Activated CD4-positive, alpha-beta T cell treated with anti-CD3 and anti-CD28 coated beads, Interleukin-2, Interleukin-4, amounts not matched to agents 100 ng/mL and 50 ng/mL, durations not matched to agents 16 hours and 8 hours (primary cell): ENCODE measurements at regions not wholly inside any gene's neighbourhood (a gene's known extent, or its start where the extent isn't known, plus 50 kb on each side); places are given as distances from the start of the nearest gene placed in this dataset.

ENCODE experiments used
- DNase-seq: peaks from one replicate; pipeline ENCODE4 v3.0.0-alpha.2; 2020; ENCODE audit warnings: low spot score

GRCh38 chr11:15379483-15379882, 264.8 kb downstream of the INSC start:
- no peak for DNase-seq

DNA sequence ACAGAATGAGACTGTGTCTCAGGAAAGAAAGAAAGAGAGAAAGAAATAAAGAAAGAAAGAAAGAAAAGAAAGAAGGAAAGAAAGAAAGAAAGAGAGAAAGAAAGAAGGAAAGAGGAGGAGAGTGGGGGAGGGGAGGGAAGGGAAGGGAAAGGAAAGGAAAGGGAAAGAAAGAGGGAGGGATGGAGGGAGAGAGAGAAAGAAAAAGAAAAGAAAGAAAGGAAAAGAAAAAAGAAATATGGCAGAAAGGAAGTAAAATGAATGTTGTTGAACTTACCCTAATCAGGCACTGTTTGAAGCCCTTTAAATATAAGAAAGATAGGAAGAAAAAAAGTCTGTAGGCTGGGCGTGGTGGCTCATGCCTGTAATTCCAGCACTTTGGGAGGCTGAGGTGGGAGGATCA, 276.1 kb downstream of the INSC start:
- DNase-seq, result no peak

DNA sequence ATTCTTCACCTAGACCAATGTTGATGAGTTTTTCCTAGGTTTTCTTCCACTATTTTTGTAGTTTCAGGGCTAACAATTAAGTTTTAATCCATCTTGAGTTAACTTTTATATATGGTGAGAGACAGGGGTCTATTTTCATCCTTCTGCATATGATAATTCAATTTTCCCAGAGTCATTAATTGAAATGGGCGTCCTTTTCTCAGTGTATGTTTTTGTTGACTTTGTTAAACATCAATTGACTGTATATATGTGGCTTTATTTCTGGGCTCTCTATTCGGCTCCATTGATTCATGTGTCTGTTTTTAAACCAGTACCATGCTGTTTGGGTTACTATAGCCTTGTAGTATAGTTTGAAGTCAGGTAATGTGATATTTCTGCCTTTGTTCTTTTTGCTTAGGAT, 282.1 kb downstream of the INSC start:
- DNase-seq, result no peak

GRCh38 chr11:15406851-15407351, 292.2 kb downstream of the INSC start:
- no peak for DNase-seq

DNA sequence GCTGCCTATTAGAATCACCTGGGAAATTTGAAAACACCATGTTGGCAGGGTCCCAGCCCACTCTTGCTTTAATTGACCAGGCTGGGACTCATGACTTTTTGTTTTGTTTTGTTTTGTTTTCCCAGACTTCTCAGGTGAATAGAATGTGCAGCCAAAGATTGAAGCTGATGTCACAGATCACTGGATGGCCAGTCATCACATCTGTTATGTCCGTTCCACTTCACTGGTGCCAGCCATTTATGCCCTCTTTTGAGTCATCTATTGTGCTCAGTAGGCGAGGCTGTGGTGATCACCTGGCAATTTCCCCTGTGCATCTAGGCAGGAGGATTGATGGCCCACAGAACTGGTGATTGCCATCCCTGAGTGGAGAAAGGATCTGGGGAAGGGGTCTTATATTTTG, 297.3 kb downstream of the INSC start:
- DNase-seq, result no peak

DNA sequence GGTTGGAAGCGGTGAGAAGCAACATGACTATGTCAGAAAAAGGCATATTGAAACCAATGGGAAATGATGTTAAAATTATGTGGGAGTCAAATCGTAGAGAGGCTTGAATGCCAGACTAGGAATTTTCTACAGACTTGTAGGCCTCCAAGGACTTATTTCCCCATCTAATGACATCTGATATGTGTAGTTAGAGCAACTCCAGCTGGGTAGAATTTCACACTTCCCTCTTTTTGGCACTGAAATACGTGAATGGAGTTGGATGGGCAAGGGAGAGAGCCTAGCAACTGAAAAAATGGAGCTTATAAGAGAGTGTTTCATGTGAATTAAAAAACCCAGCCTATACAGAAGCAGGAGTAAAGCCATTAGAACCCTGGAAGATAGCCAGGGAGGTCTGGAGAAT, 304.2 kb downstream of the INSC start:
- DNase-seq, result no peak

GRCh38 chr11:15419696-15420095, 305.0 kb downstream of the INSC start:
- DNase-seq, result no peak

- DNase-seq, result no peak
These were observed 315.7 kb downstream of the INSC start for GRCh38 chr11:15430381-15430780.

- no peak for DNase-seq
These were observed 319.8 kb downstream of the INSC start for GRCh38 chr11:15434529-15434928.

- DNase-seq, result no peak
These were observed 331.6 kb downstream of the INSC start for GRCh38 chr11:15446315-15446714.

DNA sequence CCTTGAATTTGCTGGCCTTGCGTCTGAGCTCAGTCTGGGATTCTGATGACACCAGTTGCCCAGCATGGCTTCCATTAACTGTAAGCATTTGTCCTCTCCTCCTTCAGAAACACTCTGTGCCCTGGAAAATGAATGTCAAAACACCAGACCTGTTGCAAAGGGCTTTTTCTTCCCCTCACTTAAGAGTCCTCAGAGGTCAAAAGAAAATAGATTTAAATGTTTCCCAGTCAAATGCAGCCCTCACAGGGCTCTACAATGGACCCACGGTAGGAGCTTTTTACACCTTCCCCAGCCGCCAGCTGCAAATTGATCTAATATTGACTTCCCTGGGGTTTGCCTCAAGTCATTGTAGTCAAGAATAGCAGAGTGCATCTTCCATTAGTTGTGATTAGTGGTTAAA, 332.2 kb downstream of the INSC start:
- DNase-seq, result no peak

- DNase-seq, result no peak
These were observed 337.0 kb downstream of the INSC start for GRCh38 chr11:15451713-15452112.

- DNase-seq, result no peak
These were observed 338.6 kb downstream of the INSC start for GRCh38 chr11:15453211-15453765.

DNA sequence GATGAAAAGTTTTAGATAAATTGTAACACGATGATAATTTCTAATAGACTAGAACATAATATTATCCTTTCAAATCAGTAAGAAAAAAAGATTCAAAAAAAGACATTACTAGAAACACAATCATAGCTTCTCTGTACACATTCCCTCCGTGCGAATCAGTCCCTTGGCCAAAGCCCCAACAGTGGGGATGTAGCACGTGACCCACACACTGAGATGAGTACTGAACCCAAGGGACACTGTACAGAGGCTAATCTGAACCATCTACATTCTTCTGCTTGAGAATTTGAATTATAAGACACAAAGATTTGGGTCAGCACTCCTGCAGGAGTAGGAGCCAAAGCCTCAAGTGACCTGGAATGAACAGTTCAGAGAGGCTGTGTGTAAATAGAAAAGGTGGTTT, 353.7 kb downstream of the INSC start:
- DNase-seq, result no peak

DNA sequence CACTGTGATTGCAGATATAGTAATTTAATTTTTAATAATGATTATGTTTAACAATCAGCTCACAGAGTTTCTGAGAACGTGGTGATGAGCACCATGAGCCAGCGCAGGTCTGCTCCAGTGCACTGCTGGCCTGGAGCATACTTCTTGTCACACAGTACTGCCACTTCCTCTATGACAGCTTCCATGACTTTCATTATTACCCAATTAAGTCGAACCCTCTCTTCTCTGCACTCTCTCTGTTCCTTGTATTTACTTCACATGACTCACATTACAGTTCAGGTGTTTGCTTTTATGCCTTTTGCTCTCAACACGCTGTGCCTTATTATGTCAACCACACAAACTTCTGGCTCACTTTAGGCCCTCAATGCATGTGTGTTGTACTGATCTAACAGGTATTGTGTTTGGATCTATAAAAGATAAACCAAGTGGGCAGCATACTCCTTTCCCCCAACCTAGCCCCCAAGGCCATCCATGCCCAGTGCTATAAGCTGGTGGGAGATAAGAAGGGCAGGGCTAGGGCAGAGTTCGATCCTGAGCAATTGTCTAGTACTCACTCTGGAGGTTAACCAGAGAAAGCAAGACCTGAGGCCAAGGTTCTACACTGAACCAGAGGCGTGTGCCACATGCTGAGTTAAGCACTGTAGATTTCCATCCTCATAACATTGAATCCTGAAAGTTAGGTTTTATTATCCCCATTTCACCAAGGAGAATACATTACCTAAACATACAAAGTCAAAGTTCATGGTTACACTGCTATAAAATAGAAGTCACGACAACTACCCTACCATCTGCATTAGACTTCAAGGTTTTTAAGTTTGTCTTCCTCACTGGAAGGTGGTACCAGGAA, 356.5 kb downstream of the INSC start:
- DNase-seq, result no peak

GRCh38 chr11:15471895-15472799, 357.4 kb downstream of the INSC start:
- no peak for DNase-seq

DNA sequence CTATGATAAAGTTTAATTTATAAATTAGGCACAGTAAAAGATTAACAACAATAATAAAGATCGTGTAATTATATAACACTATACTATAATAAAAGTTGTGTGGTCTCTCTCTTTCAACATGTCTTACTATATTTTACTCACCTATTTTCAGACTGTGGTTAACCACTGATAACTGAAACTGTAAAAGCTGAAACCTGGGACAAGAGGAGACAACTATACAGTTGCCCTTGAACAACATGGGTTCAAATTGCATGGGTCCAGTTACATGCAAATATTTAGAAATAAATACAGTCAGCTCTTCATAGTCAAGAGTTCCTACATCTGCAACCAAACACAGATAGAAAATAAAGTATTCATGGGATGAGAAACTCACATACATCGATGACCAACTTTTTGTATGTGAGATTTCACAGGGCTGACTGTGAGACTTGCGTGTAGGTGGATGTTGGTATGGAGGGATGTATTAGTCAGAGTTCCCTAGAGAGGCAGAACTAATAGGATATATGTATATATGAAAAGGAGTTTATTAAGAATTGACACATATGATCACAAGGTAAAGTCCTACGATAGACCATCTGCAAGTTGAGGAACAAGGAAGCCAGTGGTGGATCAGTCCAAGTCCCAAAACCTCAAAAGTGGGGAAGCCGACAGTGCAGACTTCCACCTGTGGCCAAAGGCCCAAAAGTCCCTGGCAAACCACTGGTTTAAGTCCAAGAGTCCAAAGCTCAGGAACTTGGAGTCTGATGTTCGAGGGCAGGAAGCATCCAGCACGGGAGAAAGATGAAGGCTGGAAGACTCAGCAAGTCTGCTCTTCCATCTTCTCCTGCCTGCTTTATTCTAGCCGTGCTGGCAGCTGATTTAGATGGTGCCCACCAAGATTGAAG, 359.5 kb downstream of the INSC start:
- no peak for DNase-seq

GRCh38 chr11:15476371-15476917, 361.7 kb downstream of the INSC start:
- no peak for DNase-seq

DNA sequence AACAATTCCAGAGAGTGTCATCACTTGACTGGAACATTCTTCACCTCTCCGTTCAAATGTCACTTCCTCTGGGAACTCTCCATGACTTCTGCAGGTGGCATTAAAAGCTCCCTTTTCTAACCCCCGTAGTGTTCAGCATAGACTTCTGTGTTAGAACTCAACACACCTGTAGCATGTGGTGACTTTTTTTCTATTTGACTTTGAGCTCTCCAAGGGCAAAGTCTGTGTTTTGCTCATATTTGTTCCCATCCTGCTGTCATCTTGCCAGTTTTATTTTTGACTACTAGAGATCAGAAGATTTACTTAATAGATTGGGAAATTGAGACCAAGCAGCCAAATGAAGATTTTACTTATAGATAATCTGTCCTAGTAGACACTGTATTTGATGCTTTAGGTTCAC, 367.1 kb downstream of the INSC start:
- DNase-seq, result no peak

GRCh38 chr11:15483205-15483604, 368.5 kb downstream of the INSC start:
- DNase-seq, result no peak

GRCh38 chr11:15484398-15484797, 369.7 kb downstream of the INSC start:
- no peak for DNase-seq
